Sigmoid colon (tissue), 6 donors: ENCODE measurements at regions not wholly inside any gene's neighbourhood (a gene's known extent, or its start where the extent isn't known, plus 50 kb on each side); places are given as distances from the start of the nearest gene placed in this dataset.

Experiments
- DNase-seq: peaks from one replicate; pipeline ENCODE4 v3.0.0-alpha.2; 2019
- H3K27ac ChIP-seq, 4 donors: fragments of 200-600 bp; sonication (generic); one replicate each; pipeline ENCODE4 v1.5.1; 2016 to 2019; ENCODE audit warnings: mild to moderate bottlenecking in 1 of 4
- H3K27me3 ChIP-seq, 3 donors: fragments of 200-600 bp; sonication (generic); one replicate each; pipeline ENCODE4 v1.5.1; 2019; ENCODE audit warnings: mild to moderate bottlenecking in 1 of 3
- H3K36me3 ChIP-seq, 4 donors: fragments of 200-600 bp; sonication (generic); one replicate each; pipeline ENCODE4 v1.5.1; 2016 to 2019
- H3K4me1 ChIP-seq, 4 donors: fragments of 200-600 bp; sonication (generic); one replicate each; pipeline ENCODE4 v1.5.1; 2017 to 2019
- H3K4me3 ChIP-seq, 4 donors: fragments of 200-600 bp; sonication (generic); one replicate each; pipeline ENCODE4 v1.5.1; 2017 to 2019; ENCODE audit warnings: mild to moderate bottlenecking in 2 of 4, moderate library complexity in 1 of 4
- H3K9me3 ChIP-seq, 4 donors: fragments of 200-600 bp in 3 of 4; sonication (generic) in 3 of 4; one replicate each; pipeline versions ENCODE4 v1.5.1 to v1.6.1; 2013 to 2019
- EP300 ChIP-seq, 4 donors: sonication (generic); formaldehyde crosslinking; IDR thresholded peaks; one replicate each; pipeline ENCODE4 v1.6.1; 2017; ENCODE audit warnings: antibody characterized with exemption in 4 of 4
- POLR2A ChIP-seq, 2 donors: fragments of 450-650 bp; IDR thresholded peaks; one replicate each; pipeline ENCODE4 v1.6.1; 2016; ENCODE audit warnings: antibody characterized with exemption in 2 of 2, mild to moderate bottlenecking in 2 of 2, moderate library complexity in 2 of 2
- POLR2AphosphoS5 ChIP-seq, 4 donors: sonication (generic); formaldehyde crosslinking; IDR thresholded peaks; one replicate each; pipeline ENCODE4 v1.6.1; 2017; ENCODE audit warnings: antibody characterized with exemption in 4 of 4
- WGBS, 2 donors: extraction: QIAGEN DNeasy Blood & Tissue Kit; methylation state at CpG; one replicate each; pipeline ENCODE4 v1.1.7; 2013; 5-methylcytosine and 5-hydroxymethylcytosine counted together
- intact Hi-C: fragments of 100-400 bp; cut with DNase I; formaldehyde crosslinking; loops from one replicate; pipeline ENCODE4 v1.15.1; 2023
- TF ChIP-seq, protein P1 (sequence below), 4 experiments: fragments of 450-650 bp in 3 of 4; fragments of 200-600 bp in 1 of 4; IDR thresholded peaks; one replicate each; pipeline ENCODE4 v1.5.1; 2016 to 2019; ENCODE audit warnings: antibody characterized with exemption in 4 of 4, mild to moderate bottlenecking in 3 of 4, moderate library complexity in 2 of 4
- donor health status: healthy with polysubstance abuse.
- donor health status: healthy.

DNA sequence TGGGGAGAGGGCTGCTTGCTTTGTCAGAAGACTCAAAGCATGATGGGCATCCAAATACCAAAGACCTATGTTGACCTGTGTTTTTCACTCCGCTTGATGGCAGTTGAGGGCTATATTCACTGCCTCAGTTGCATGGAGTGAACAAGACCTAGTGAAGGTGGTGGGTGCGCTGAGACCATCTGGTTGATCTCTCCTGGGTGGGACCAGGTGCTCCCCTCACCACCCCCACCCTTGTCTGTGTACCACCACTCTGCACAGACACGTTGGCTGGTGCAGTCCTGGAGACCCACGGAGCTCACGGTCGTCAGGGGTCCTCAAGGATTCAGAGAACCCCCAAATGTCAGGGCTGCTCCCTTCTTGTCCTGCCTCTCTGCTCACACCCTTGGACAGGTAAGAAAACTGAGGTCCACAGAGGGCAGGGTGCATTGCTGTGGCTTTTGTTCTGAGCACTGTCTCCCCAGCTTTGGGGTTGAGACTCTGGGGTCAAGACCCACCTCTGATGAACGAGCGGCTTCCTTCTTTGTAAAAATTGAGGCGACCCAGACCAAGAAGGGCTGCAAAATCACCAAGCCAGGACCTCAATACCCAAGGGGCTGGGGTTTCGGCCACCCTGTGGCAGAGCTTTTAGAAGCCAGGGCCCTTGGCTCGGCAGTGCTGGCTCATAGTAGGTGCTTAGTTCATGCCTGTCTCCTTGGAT lies 166.3 kb upstream of the RTL1 start:
- Histone ChIP-seq H3K4me1 (peaks cover 0 to 9% (median 8%) of the 10 kb centered on the region in 4 donors), H3K27ac (no peak overlapping the region), H3K27me3 (no peaks in the 10 kb centered on the region), H3K36me3 (no peaks in the 10 kb centered on the region), H3K9me3 (no peaks in the 10 kb centered on the region), H3K4me3 (no peak overlapping the region)
- peak; percentile 45 for DNase-seq
- no peak for TF ChIP-seq POLR2A (IDR thresholded peaks at IDR 0.05)
- TF ChIP-seq, protein P1, sequence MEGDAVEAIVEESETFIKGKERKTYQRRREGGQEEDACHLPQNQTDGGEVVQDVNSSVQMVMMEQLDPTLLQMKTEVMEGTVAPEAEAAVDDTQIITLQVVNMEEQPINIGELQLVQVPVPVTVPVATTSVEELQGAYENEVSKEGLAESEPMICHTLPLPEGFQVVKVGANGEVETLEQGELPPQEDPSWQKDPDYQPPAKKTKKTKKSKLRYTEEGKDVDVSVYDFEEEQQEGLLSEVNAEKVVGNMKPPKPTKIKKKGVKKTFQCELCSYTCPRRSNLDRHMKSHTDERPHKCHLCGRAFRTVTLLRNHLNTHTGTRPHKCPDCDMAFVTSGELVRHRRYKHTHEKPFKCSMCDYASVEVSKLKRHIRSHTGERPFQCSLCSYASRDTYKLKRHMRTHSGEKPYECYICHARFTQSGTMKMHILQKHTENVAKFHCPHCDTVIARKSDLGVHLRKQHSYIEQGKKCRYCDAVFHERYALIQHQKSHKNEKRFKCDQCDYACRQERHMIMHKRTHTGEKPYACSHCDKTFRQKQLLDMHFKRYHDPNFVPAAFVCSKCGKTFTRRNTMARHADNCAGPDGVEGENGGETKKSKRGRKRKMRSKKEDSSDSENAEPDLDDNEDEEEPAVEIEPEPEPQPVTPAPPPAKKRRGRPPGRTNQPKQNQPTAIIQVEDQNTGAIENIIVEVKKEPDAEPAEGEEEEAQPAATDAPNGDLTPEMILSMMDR (IDR thresholded peaks at IDR 0.05), result no peak
- no peak for TF ChIP-seq EP300 (IDR thresholded peaks at IDR 0.05)
- no peak for TF ChIP-seq POLR2AphosphoS5 (IDR thresholded peaks at IDR 0.05)
- 89 to 91% methylated on average over 11 of the region's 11 CpGs for WGBS, 2 donors
- intact Hi-C loops, result no loop called here

DNA sequence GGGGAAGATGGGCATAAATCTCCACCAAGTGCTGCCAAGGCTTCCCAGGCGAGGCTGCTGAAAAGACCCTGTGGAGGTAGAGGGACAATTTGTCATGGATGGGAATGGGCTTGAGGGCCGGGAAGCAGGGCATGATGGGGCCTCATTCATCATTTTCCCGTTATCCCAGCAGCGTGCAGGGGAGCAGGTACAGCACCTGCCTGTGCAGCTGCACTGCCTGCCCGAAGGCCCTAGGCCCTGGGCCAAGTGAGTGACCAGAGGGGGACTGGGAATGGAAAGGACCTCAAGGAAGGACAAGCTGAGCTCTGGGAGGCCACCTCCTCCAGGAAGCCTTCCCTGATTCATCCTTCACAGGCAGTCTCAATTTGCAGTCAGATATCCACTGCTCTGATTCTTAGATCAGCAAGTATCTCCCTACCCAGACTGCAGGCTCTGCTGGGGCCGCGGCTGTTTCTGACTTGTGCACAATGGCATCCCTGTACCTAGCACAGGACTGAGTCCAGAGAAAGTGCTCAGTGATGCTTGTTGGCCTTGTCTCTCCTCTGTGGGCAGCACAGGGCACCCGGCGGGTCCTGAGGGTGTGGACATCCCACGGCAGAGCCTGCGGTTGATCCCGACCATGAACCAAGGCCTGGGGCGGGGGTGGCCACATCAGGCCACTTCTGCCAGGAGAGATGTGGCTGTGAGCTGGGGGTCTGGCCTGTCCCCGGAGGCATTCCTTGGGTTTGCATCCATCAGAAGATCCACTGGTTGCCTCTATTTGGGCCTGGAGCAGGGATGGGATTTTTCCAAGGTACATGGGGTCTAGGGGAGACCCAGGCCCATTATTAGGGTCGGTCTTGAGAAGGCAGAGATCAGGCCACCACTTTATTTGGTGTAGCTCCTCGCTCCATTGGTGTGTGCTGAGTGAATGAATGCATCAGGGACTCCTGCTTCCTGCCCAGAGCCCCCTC lies 167.3 kb upstream of the RTL1 start:
- DNase-seq, result peak; percentile 38
- Histone ChIP-seq H3K9me3 (no peaks in the 10 kb centered on the region), H3K4me3 (no peak overlapping the region), H3K27ac (no peak overlapping the region), H3K27me3 (peaks cover 0 to 5% (median 0%) of the 10 kb centered on the region in 3 donors), H3K36me3 (no peaks in the 10 kb centered on the region), H3K4me1 (peaks cover 0 to 9% (median 8%) of the 10 kb centered on the region in 4 donors)
- intact Hi-C loops, result no loop called here
- 74 to 87% methylated on average over 16 of the region's 16 CpGs for WGBS, 2 donors
- no peak for TF ChIP-seq EP300 (IDR thresholded peaks at IDR 0.05)
- TF ChIP-seq POLR2AphosphoS5 (IDR thresholded peaks at IDR 0.05), result no peak
- TF ChIP-seq, protein P1 (IDR thresholded peaks at IDR 0.05), result no peak
- TF ChIP-seq POLR2A (IDR thresholded peaks at IDR 0.05), result no peak

- H3K27me3 ChIP-seq, result peaks cover 0 to 12% (median 3%) of the 10 kb centered on the region in 3 donors
- TF ChIP-seq POLR2AphosphoS5 (IDR thresholded peaks at IDR 0.05) (no peak), EP300 (IDR thresholded peaks at IDR 0.05) (no peak), POLR2A (IDR thresholded peaks at IDR 0.05) (no peak)
- TF ChIP-seq, protein P1 (IDR thresholded peaks at IDR 0.05), result no peak
- H3K4me1 ChIP-seq, result peaks cover 0 to 9% (median 8%) of the 10 kb centered on the region in 4 donors
- H3K4me3 ChIP-seq, result no peak overlapping the region
- H3K27ac ChIP-seq, result no peak overlapping the region
- intact Hi-C loops, result no loop called here
- 65 to 78% methylated on average over 12 of the region's 12 CpGs for WGBS, 2 donors
- H3K36me3 ChIP-seq, result no peaks in the 10 kb centered on the region
- H3K9me3 ChIP-seq, result no peaks in the 10 kb centered on the region
- peak; percentile 55 for DNase-seq
These were observed 168.0 kb upstream of the RTL1 start for GRCh38 chr14:101071493-101071906.

GRCh38 chr14:101072070-101072469 lies 168.5 kb upstream of the RTL1 start:
- no peaks in the 10 kb centered on the region for H3K36me3 ChIP-seq
- H3K4me1 ChIP-seq, result peaks cover 0 to 12% (median 11%) of the 10 kb centered on the region in 4 donors
- no peak overlapping the region for H3K27ac ChIP-seq
- H3K9me3 ChIP-seq, result no peaks in the 10 kb centered on the region
- peak; percentile 24 for DNase-seq
- peaks cover 5 to 18% (median 9%) of the 10 kb centered on the region in 3 donors for H3K27me3 ChIP-seq
- intact Hi-C loops, result no loop called here
- no peak overlapping the region for H3K4me3 ChIP-seq
- TF ChIP-seq, protein P1 (IDR thresholded peaks at IDR 0.05), result no peak
- TF ChIP-seq EP300 (IDR thresholded peaks at IDR 0.05) (no peak), POLR2A (IDR thresholded peaks at IDR 0.05) (no peak), POLR2AphosphoS5 (IDR thresholded peaks at IDR 0.05) (no peak)
- WGBS, 2 donors, result 72 to 82% methylated on average over 10 of the region's 10 CpGs
